ENCODE measurements at regions not wholly inside any gene's neighbourhood (a gene's known extent, or its start where the extent isn't known, plus 50 kb on each side); places are given as distances from the start of the nearest gene placed in this dataset.
A peak's percentile ranks its signal among the peaks of the same experiment; 100 is the strongest.

- TF ChIP-seq ARID3A (IDR thresholded peaks at IDR 0.05; ENCODE audit: low read depth, low read length) (no peak), ZNF609 (CRISPR knock-in tag; IDR thresholded peaks at IDR 0.05; ENCODE audit: borderline replicate concordance) (0 out of 2 replicates have a peak, but pooled peaks have one; percentile 31), ZNF432 (CRISPR knock-in tag; IDR thresholded peaks at IDR 0.05; ENCODE audit: borderline replicate concordance) (no peak), ZSCAN21 (CRISPR knock-in tag; IDR thresholded peaks at IDR 0.05; ENCODE audit: borderline replicate concordance) (no peak), ZNF33B (CRISPR knock-in tag; IDR thresholded peaks at IDR 0.05) (no peak), PAXIP1 (CRISPR knock-in tag; conservative IDR thresholded peaks at IDR 0.05) (peak; percentile 41; the same call in 1 of the 2 replicates), RXRA (CRISPR knock-in tag; IDR thresholded peaks at IDR 0.05) (no peak), FOXJ3 (CRISPR knock-in tag; IDR thresholded peaks at IDR 0.05; ENCODE audit: borderline replicate concordance) (no peak), ZNF296 (CRISPR knock-in tag; conservative IDR thresholded peaks at IDR 0.05) (no peak)
- TF ChIP-seq, protein P1, sequence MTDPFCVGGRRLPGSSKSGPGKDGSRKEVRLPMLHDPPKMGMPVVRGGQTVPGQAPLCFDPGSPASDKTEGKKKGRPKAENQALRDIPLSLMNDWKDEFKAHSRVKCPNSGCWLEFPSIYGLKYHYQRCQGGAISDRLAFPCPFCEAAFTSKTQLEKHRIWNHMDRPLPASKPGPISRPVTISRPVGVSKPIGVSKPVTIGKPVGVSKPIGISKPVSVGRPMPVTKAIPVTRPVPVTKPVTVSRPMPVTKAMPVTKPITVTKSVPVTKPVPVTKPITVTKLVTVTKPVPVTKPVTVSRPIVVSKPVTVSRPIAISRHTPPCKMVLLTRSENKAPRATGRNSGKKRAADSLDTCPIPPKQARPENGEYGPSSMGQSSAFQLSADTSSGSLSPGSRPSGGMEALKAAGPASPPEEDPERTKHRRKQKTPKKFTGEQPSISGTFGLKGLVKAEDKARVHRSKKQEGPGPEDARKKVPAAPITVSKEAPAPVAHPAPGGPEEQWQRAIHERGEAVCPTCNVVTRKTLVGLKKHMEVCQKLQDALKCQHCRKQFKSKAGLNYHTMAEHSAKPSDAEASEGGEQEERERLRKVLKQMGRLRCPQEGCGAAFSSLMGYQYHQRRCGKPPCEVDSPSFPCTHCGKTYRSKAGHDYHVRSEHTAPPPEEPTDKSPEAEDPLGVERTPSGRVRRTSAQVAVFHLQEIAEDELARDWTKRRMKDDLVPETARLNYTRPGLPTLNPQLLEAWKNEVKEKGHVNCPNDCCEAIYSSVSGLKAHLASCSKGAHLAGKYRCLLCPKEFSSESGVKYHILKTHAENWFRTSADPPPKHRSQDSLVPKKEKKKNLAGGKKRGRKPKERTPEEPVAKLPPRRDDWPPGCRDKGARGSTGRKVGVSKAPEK (CRISPR knock-in tag; IDR thresholded peaks at IDR 0.05; ENCODE audit: borderline replicate concordance): no peak
- TF ChIP-seq, protein P2, sequence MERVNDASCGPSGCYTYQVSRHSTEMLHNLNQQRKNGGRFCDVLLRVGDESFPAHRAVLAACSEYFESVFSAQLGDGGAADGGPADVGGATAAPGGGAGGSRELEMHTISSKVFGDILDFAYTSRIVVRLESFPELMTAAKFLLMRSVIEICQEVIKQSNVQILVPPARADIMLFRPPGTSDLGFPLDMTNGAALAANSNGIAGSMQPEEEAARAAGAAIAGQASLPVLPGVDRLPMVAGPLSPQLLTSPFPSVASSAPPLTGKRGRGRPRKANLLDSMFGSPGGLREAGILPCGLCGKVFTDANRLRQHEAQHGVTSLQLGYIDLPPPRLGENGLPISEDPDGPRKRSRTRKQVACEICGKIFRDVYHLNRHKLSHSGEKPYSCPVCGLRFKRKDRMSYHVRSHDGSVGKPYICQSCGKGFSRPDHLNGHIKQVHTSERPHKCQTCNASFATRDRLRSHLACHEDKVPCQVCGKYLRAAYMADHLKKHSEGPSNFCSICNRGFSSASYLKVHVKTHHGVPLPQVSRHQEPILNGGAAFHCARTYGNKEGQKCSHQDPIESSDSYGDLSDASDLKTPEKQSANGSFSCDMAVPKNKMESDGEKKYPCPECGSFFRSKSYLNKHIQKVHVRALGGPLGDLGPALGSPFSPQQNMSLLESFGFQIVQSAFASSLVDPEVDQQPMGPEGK (CRISPR knock-in tag; IDR thresholded peaks at IDR 0.05): peak; percentile 39; the same call in 1 of the 2 replicates
Measured at GRCh38 chr20:63064745-63065711, 58.3 kb upstream of the BHLHE23 start (continued).

All from HepG2 (cell line).